GM12878 (cell line): ENCODE measurements at regions not wholly inside any gene's neighbourhood (a gene's known extent, or its start where the extent isn't known, plus 50 kb on each side); places are given as distances from the start of the nearest gene placed in this dataset.

Experiments
- ATAC-seq: fragments of 200-7000 bp; cut with Tn5 transposase; 3 replicates; pipeline ENCODE4 v1.9.1; 2020; ENCODE audit warnings: mild to moderate bottlenecking, moderate library complexity
- BruUV-seq: library from RNA; stranded (reverse); fragments of 400-500 nt; replicated peaks from 2 replicates; lab custom pipeline; 2021; lab: Mats Ljungman, UMichigan
- CTCF ChIA-PET: fragments of 300-600 bp; sonication (Branson Sonifier 250); formaldehyde crosslinking; extraction: SDS; loops from one replicate; lab custom pipeline; 2021; ENCODE audit warnings: inconsistent platforms; lab: Yijun Ruan, JAX
- POLR2A ChIA-PET: fragments of 350-600 bp; formaldehyde crosslinking; extraction: SDS; loops from one replicate; lab custom pipeline; 2021; ENCODE audit warnings: inconsistent platforms; lab: Charles Lee
- RAD21 ChIA-PET: fragments of 300-600 bp; sonication (Branson Sonifier 250); formaldehyde crosslinking; loops from one replicate; lab custom pipeline; 2023; ENCODE audit warnings: antibody characterized with exemption; ENCODE audit not compliant: unreplicated experiment; lab: Charles Lee
- SMC1A ChIA-PET: fragments of 300-600 bp; sonication (Branson Sonifier 250); formaldehyde crosslinking; loops from one replicate; lab custom pipeline; 2023; ENCODE audit not compliant: unreplicated experiment, uncharacterized antibody; lab: Charles Lee
- DNase-seq: peaks from one replicate; pipeline ENCODE4 v3.0.0-alpha.2; 2011; ENCODE audit warnings: low read depth, low spot score
- FAIRE-seq: peaks from 3 replicates; lab custom pipeline; 2011; peaks lifted over from hg19 to GRCh38; lab: Jason Lieb, UNC
- H2AFZ ChIP-seq: 2 replicates; pipeline ENCODE4 v1.6.0; 2011; ENCODE audit warnings: low read depth, low read length, control low read depth; ENCODE audit not compliant: control insufficient read depth
- H3K27ac ChIP-seq: 2 replicates; pipeline ENCODE4 v1.5.1; 2011; ENCODE audit warnings: control low read depth; ENCODE audit not compliant: control insufficient read depth, insufficient read depth
- H3K27me3 ChIP-seq, 2 experiments: replicated peaks in 1 of 2; 2 replicates each; pipeline versions ENCODE4 v1.6.0 to v1.6.1; 2011; ENCODE audit warnings: low read length in 1 of 2; ENCODE audit not compliant: control insufficient read depth in 2 of 2, insufficient read depth in 2 of 2
- H3K36me3 ChIP-seq, 2 experiments: 2 replicates each; pipeline ENCODE4 v1.5.1; 2011; ENCODE audit warnings: low read length in 1 of 2; ENCODE audit not compliant: control insufficient read depth in 2 of 2, insufficient read depth in 2 of 2
- H3K4me1 ChIP-seq: 2 replicates; pipeline ENCODE4 v1.6.1; 2011; ENCODE audit warnings: mild to moderate bottlenecking, low read length, moderate library complexity, mixed read lengths; ENCODE audit not compliant: control insufficient read depth, insufficient read depth
- H3K4me2 ChIP-seq: 2 replicates; pipeline ENCODE4 v1.6.0; 2011; ENCODE audit warnings: control low read depth; ENCODE audit not compliant: control insufficient read depth, insufficient read depth
- H3K4me3 ChIP-seq: fragments of 200-600 bp; sonication (generic); 2 replicates; pipeline ENCODE4 v1.5.1; 2016
- H3K79me2 ChIP-seq: 2 replicates; pipeline ENCODE4 v1.6.0; 2011; ENCODE audit warnings: low read length; ENCODE audit not compliant: control insufficient read depth, insufficient read depth
- H3K9ac ChIP-seq: 2 replicates; pipeline ENCODE4 v1.8.0; 2011; ENCODE audit warnings: low read length, control low read depth, mixed read lengths; ENCODE audit not compliant: control insufficient read depth, insufficient read depth
- H3K9me3 ChIP-seq: replicated peaks from 3 replicates; pipeline ENCODE4 v1.5.1; 2011; ENCODE audit warnings: mild to moderate bottlenecking, low read length; ENCODE audit not compliant: control insufficient read depth, insufficient read depth
- H4K20me1 ChIP-seq: 2 replicates; pipeline ENCODE4 v1.6.0; 2011; ENCODE audit not compliant: control insufficient read depth, insufficient read depth
- ATF7 ChIP-seq: fragments of 450-650 bp; IDR thresholded peaks from 2 replicates; pipeline ENCODE4 v1.6.1; 2016; ENCODE audit warnings: low read depth, mild to moderate bottlenecking
- BCLAF1 ChIP-seq: fragments of 450-650 bp; IDR thresholded peaks from 2 replicates; pipeline ENCODE4 v1.6.1; 2017; ENCODE audit warnings: antibody characterized with exemption, mild to moderate bottlenecking, moderate library complexity
- CBFB ChIP-seq: IDR thresholded peaks from 2 replicates; pipeline ENCODE4 v1.6.1; 2016; ENCODE audit warnings: antibody characterized with exemption, low read depth
- CREB1 ChIP-seq: IDR thresholded peaks from 2 replicates; pipeline ENCODE4 v1.6.1; 2012; ENCODE audit warnings: low read depth, mild to moderate bottlenecking, inconsistent platforms
- EP300 ChIP-seq, 2 experiments: fragments of 150-350 bp in 1 of 2; IDR thresholded peaks; 2 replicates each; pipeline ENCODE4 v1.6.1; 2011 to 2012; ENCODE audit warnings: low read depth in 2 of 2, low read length in 2 of 2, borderline replicate concordance in 1 of 2, improper control_type of control experiment in 1 of 2, inconsistent platforms in 1 of 2; ENCODE audit not compliant: control insufficient read depth in 1 of 2
- ETV6 ChIP-seq, 2 experiments: fragments of 450-650 bp in 1 of 2; IDR thresholded peaks in 1 of 2; conservative IDR thresholded peaks in 1 of 2; 2 replicates each; pipeline ENCODE4 v1.6.1; 2014; ENCODE audit warnings: antibody characterized with exemption in 1 of 2, borderline replicate concordance in 1 of 2, low read depth in 1 of 2, mild to moderate bottlenecking in 1 of 2, moderate library complexity in 1 of 2
- MTA2 ChIP-seq: fragments of 450-650 bp; IDR thresholded peaks from 2 replicates; pipeline ENCODE4 v1.6.1; 2016; ENCODE audit warnings: low read depth, mild to moderate bottlenecking, moderate library complexity
- NBN ChIP-seq: fragments of 450-650 bp; IDR thresholded peaks from 2 replicates; pipeline ENCODE4 v1.6.1; 2016
- NFYA ChIP-seq: IDR thresholded peaks from 2 replicates; pipeline ENCODE4 v1.6.1; 2011; ENCODE audit warnings: low read depth, mild to moderate bottlenecking, low read length, improper control_type of control experiment, borderline replicate concordance
- PAX5 ChIP-seq: IDR thresholded peaks from 2 replicates; pipeline ENCODE4 v1.6.1; 2011; ENCODE audit warnings: low read depth, low read length, borderline replicate concordance
- RAD51 ChIP-seq: fragments of 450-650 bp; IDR thresholded peaks from 2 replicates; pipeline ENCODE4 v1.6.1; 2016; ENCODE audit warnings: moderate library complexity, mild to moderate bottlenecking, inconsistent platforms
- RUNX3 ChIP-seq: IDR thresholded peaks from 2 replicates; pipeline ENCODE4 v1.6.1; 2012; ENCODE audit warnings: low read length, inconsistent platforms
- SMAD5 ChIP-seq: IDR thresholded peaks from 2 replicates; pipeline ENCODE4 v1.6.1; 2016; ENCODE audit warnings: antibody characterized with exemption, low read depth
- SPI1 ChIP-seq: IDR thresholded peaks from 2 replicates; pipeline ENCODE4 v1.6.1; 2011; ENCODE audit warnings: low read depth, mild to moderate bottlenecking, low read length, moderate library complexity, borderline replicate concordance; ENCODE audit not compliant: insufficient read depth
- SUPT20H ChIP-seq: IDR thresholded peaks from 2 replicates; pipeline ENCODE4 v1.6.1; 2011; ENCODE audit warnings: low read depth, mild to moderate bottlenecking, low read length, moderate library complexity, borderline replicate concordance; ENCODE audit not compliant: control insufficient read depth
- SUZ12 ChIP-seq: fragments of 200-600 bp; sonication (generic); IDR thresholded peaks from one replicate; pipeline ENCODE4 v1.6.1; 2018; ENCODE audit warnings: antibody characterized with exemption, mild to moderate bottlenecking; ENCODE audit not compliant: unreplicated experiment
- ZNF384 ChIP-seq: IDR thresholded peaks from 2 replicates; pipeline ENCODE4 v1.6.1; 2012; ENCODE audit warnings: low read depth, mild to moderate bottlenecking, low read length, improper control_type of control experiment, borderline replicate concordance
- ZZZ3 ChIP-seq: IDR thresholded peaks from 2 replicates; pipeline ENCODE4 v1.6.1; 2011; ENCODE audit warnings: low read depth; ENCODE audit not compliant: control insufficient read depth, insufficient read length
- WGBS: methylation state at CpG from one replicate; pipeline ENCODE4 v1.1.6; 2016; ENCODE audit warnings: low lambda C conversion rate; ENCODE audit not compliant: insufficient replicate concordance, insufficient coverage; ENCODE audit errors: missing lambda C conversion rate; 5-methylcytosine and 5-hydroxymethylcytosine counted together
- in situ Hi-C: fragments of 300-500 bp; cut with MboI; formaldehyde crosslinking; loops from 9 replicates; pipeline ENCODE4 v1.14.3; 2018; ENCODE audit warnings: mixed read lengths
- intact Hi-C: fragments of 100-400 bp; cut with micrococcal nuclease; formaldehyde crosslinking; loops from one replicate; pipeline ENCODE4 v1.14.2; 2022; ENCODE audit not compliant: unreplicated experiment

- FAIRE-seq: no peak
Measured at GRCh38 chr7:7077945-7078344, 104.4 kb upstream of the C1GALT1 start.

More at GRCh38 chr7:7077945-7078344, 104.4 kb upstream of the C1GALT1 start:
- CTCF ChIA-PET: no interaction called here
- Histone ChIP-seq H3K9ac (no peak overlapping the region), H4K20me1 (no peaks in the 10 kb centered on the region)
- no peak for DNase-seq
- TF ChIP-seq BCLAF1 (no peak), NBN (no peak), ZNF384 (no peak), SMAD5 (no peak), RUNX3 (no peak), SUPT20H (no peak), EP300 (IDR thresholded peaks at IDR 0.05; ENCODE audit: borderline replicate concordance in 1 of 2, control insufficient read depth in 1 of 2, low read depth in 2 of 2, low read length in 2 of 2) (no peak), RAD51 (no peak), ETV6 (conservative IDR thresholded peaks at IDR 0.05 in 1 of 2, IDR thresholded peaks at IDR 0.05 in 1 of 2; ENCODE audit: borderline replicate concordance in 1 of 2, low read depth in 1 of 2) (no peak), MTA2 (no peak), CREB1 (no peak), ATF7 (no peak), ZZZ3 (no peak), PAX5 (no peak), NFYA (no peak), SPI1 (no peak), CBFB (no peak), SUZ12 (no peak)
- TF ChIP-seq, all 136 proteins: peak for 0
- no TSS peak for BruUV-seq
- Histone ChIP-seq H3K27ac (no peak overlapping the region), H3K79me2 (no peaks in the 10 kb centered on the region), H3K27me3 (no peaks in the 10 kb centered on the region), H3K9me3 (no peaks in the 10 kb centered on the region), H3K36me3 (no peaks in the 10 kb centered on the region), H3K4me3 (no peak overlapping the region), H3K4me1 (no peaks in the 10 kb centered on the region), H2AFZ (no peak overlapping the region), H3K4me2 (no peak overlapping the region)
- SMC1A ChIA-PET: no interaction called here
- RAD21 ChIA-PET: interaction anchor here (1.1 kb wide), 1 partner anchor 20 kb away, joined by 3 read pairs; no protein-coding TSS in a partner anchor
- ATAC-seq: no peak
- in situ Hi-C loops: no loop called here
- POLR2A ChIA-PET: no interaction called here
- 27% methylated on average over 8 of the region's 8 CpGs for WGBS
- intact Hi-C loops: no loop called here
